Progenitor cell of endocrine pancreas (in vitro differentiated cells): ENCODE measurements at regions not wholly inside any gene's neighbourhood (a gene's known extent, or its start where the extent isn't known, plus 50 kb on each side); places are given as distances from the start of the nearest gene placed in this dataset.

Experiments used
- DNase-seq: peaks from one replicate; pipeline ENCODE4 v3.0.0; 2021; ENCODE audit warnings: low spot score; ENCODE audit not compliant: unreplicated experiment
- H3K27ac Mint-ChIP-seq: 2 replicates; pipeline ENCODE4 v1.8.0; 2021; ENCODE audit warnings: mild to moderate bottlenecking, moderate library complexity, mixed read lengths
- H3K27me3 Mint-ChIP-seq: 2 replicates; pipeline ENCODE4 v1.8.0; 2021; ENCODE audit warnings: mixed read lengths
- H3K36me3 Mint-ChIP-seq: 2 replicates; pipeline ENCODE4 v1.8.0; 2022; ENCODE audit warnings: mixed read lengths; ENCODE audit not compliant: insufficient read depth
- H3K4me1 Mint-ChIP-seq: 2 replicates; pipeline ENCODE4 v1.8.0; 2021; ENCODE audit warnings: low read depth, mixed read lengths
- H3K4me3 Mint-ChIP-seq: 2 replicates; pipeline ENCODE4 v1.8.0; 2021; ENCODE audit warnings: low read depth, mild to moderate bottlenecking, moderate library complexity, mixed read lengths
- H3K9me3 Mint-ChIP-seq: 2 replicates; pipeline ENCODE4 v1.8.0; 2021; ENCODE audit warnings: low read depth, mixed read lengths
- TF ChIP-seq, protein P1 (sequence below): fragments of 200-600 bp; sonication (generic); IDR thresholded peaks from one replicate; pipeline ENCODE4 v1.5.0; 2021; ENCODE audit warnings: antibody characterized with exemption, mild to moderate bottlenecking; ENCODE audit not compliant: unreplicated experiment

- no peak for DNase-seq
- Mint-ChIP-seq H3K27me3 (no peaks in the 10 kb centered on the region), H3K27ac (no peak overlapping the region), H3K4me1 (peaks cover 15% of the 10 kb centered on the region), H3K36me3 (no peaks in the 10 kb centered on the region), H3K4me3 (no peak overlapping the region), H3K9me3 (peaks cover 6% of the 10 kb centered on the region)
- TF ChIP-seq, protein P1, sequence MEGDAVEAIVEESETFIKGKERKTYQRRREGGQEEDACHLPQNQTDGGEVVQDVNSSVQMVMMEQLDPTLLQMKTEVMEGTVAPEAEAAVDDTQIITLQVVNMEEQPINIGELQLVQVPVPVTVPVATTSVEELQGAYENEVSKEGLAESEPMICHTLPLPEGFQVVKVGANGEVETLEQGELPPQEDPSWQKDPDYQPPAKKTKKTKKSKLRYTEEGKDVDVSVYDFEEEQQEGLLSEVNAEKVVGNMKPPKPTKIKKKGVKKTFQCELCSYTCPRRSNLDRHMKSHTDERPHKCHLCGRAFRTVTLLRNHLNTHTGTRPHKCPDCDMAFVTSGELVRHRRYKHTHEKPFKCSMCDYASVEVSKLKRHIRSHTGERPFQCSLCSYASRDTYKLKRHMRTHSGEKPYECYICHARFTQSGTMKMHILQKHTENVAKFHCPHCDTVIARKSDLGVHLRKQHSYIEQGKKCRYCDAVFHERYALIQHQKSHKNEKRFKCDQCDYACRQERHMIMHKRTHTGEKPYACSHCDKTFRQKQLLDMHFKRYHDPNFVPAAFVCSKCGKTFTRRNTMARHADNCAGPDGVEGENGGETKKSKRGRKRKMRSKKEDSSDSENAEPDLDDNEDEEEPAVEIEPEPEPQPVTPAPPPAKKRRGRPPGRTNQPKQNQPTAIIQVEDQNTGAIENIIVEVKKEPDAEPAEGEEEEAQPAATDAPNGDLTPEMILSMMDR, result no peak
Observed at GRCh38 chr2:4356541-4356940, 653.2 kb downstream of the DCDC2C start.

- peaks cover 9% of the 10 kb centered on the region for H3K4me1 Mint-ChIP-seq
- H3K36me3 Mint-ChIP-seq, result no peaks in the 10 kb centered on the region
- H3K4me3 Mint-ChIP-seq, result no peak overlapping the region
- no peak overlapping the region for H3K27ac Mint-ChIP-seq
- TF ChIP-seq, protein P1, result no peak
- no peak for DNase-seq
- no peaks in the 10 kb centered on the region for H3K27me3 Mint-ChIP-seq
- peaks cover 6% of the 10 kb centered on the region for H3K9me3 Mint-ChIP-seq
Observed at GRCh38 chr2:4357121-4357520, 653.7 kb downstream of the DCDC2C start.

- Mint-ChIP-seq H3K36me3 (no peaks in the 10 kb centered on the region), H3K9me3 (peaks cover 6% of the 10 kb centered on the region), H3K4me1 (peaks cover 7% of the 10 kb centered on the region), H3K27me3 (no peaks in the 10 kb centered on the region), H3K4me3 (no peak overlapping the region), H3K27ac (no peak overlapping the region)
- TF ChIP-seq, protein P1, result no peak
- no peak for DNase-seq
Observed at GRCh38 chr2:4358837-4359236, 655.5 kb downstream of the DCDC2C start.

- Mint-ChIP-seq H3K27me3 (no peaks in the 10 kb centered on the region), H3K4me3 (no peak overlapping the region), H3K27ac (no peak overlapping the region), H3K36me3 (peaks cover 5% of the 10 kb centered on the region), H3K4me1 (peaks cover 1% of the 10 kb centered on the region), H3K9me3 (peaks cover 22% of the 10 kb centered on the region)
- TF ChIP-seq, protein P1, result no peak
- no peak for DNase-seq
Observed at GRCh38 chr2:4368907-4369306, 665.5 kb downstream of the DCDC2C start.

- TF ChIP-seq, protein P1, result no peak
- Mint-ChIP-seq H3K27me3 (no peaks in the 10 kb centered on the region), H3K4me1 (peaks cover 1% of the 10 kb centered on the region), H3K4me3 (no peak overlapping the region), H3K9me3 (peaks cover 25% of the 10 kb centered on the region), H3K36me3 (peaks cover 5% of the 10 kb centered on the region), H3K27ac (no peak overlapping the region)
- DNase-seq, result no peak
Observed at GRCh38 chr2:4369826-4370419, 666.5 kb downstream of the DCDC2C start.
